ENCODE measurements at regions not wholly inside any gene's neighbourhood (a gene's known extent, or its start where the extent isn't known, plus 50 kb on each side); places are given as distances from the start of the nearest gene placed in this dataset.

DNA sequence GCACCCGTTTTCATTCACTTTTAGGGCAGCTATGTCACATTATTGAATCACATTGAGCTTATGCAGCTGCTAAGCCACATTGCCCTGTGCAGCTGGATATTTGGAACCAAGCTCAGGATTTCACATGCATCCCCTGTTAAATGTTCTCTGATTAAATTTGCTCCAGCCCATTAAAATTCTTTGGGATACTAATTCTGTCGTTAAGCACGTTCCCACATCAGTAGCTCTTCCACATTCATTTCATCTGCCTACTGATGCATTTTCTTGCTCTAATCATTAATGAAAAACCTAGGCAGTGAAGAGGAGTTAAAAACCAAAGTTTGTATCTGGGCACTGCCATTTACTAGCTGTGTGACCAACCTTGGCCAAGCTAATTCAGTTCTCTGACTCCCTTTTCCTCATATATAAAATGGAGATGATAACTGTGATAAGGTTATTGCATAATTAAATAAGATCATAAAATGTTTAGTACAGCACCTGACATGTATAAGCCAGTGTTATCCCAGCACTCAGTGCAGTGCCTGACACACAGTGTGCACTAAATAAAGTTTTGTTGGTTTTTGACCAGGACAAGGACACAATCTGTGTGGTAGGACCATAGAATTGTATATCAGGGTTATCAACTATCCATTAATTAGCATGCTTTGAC, 222.2 kb upstream of the ATP11B start:
- TF ChIP-seq POLR2A (IDR thresholded peaks at IDR 0.05; ENCODE audit: low read depth, low read length): no peak
- no peak for TF ChIP-seq POLR2AphosphoS5 (IDR thresholded peaks at IDR 0.05; ENCODE audit: insufficient read depth, low read depth, low read length)
- TF ChIP-seq CTCF (IDR thresholded peaks at IDR 0.05; ENCODE audit: extremely low read depth in 1 of 2, insufficient read depth in 1 of 2, low read depth in 1 of 2, low read length in 2 of 2): no peak
- no peak for TF ChIP-seq EZH2 (IDR thresholded peaks at IDR 0.05; ENCODE audit: borderline replicate concordance, low read depth, low read length, severe bottlenecking)
- TF ChIP-seq JUN (IDR thresholded peaks at IDR 0.05; ENCODE audit: borderline replicate concordance, insufficient read depth, insufficient read length, low read depth): no peak
